Inflammatory macrophage (primary cell): ENCODE measurements at regions not wholly inside any gene's neighbourhood (a gene's known extent, or its start where the extent isn't known, plus 50 kb on each side); places are given as distances from the start of the nearest gene placed in this dataset.
"Not testable (repeated sequence)": the region's sequence is repeated elsewhere in the genome, so short reads cannot be mapped to it uniquely, and the experiment has no call there.

ENCODE experiments used
- DNase-seq, 2 donors: peaks; one replicate each; pipeline ENCODE4 v3.0.0-alpha.2; 2020 to 2022

GRCh38 chr22:27585141-27585540 lies 216.4 kb downstream of the MN1 start:
- no peak for DNase-seq

- no peak for DNase-seq
Observed at GRCh38 chr22:27588268-27588667, 213.3 kb downstream of the MN1 start.

- no peak for DNase-seq
Observed at GRCh38 chr22:27588915-27589314, 212.6 kb downstream of the MN1 start.

GRCh38 chr22:27591060-27591459 lies 210.5 kb downstream of the MN1 start:
- DNase-seq, result no peak

DNA sequence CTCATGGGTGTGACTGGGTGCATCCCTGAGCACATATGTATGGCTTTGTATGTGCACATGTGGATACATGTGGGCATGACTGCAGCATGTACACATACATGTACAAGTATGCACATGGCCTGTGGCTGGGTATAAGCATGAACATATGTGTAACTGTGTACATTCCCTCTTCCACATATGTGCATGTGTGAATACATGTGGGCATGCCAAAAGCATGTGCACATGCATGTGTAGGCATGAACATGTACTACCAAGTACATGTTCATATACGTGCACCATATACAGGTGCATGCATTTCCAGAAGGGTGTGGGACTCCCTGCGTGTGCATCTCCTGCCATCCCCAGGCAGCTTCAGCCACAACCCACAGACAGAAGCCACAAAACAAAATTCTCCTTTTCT lies 208.2 kb downstream of the MN1 start:
- no peak for DNase-seq

- no peak for DNase-seq
Observed at GRCh38 chr22:27594020-27594419, 207.5 kb downstream of the MN1 start.

GRCh38 chr22:27594474-27595134 lies 207.0 kb downstream of the MN1 start:
- DNase-seq, result no peak

DNA sequence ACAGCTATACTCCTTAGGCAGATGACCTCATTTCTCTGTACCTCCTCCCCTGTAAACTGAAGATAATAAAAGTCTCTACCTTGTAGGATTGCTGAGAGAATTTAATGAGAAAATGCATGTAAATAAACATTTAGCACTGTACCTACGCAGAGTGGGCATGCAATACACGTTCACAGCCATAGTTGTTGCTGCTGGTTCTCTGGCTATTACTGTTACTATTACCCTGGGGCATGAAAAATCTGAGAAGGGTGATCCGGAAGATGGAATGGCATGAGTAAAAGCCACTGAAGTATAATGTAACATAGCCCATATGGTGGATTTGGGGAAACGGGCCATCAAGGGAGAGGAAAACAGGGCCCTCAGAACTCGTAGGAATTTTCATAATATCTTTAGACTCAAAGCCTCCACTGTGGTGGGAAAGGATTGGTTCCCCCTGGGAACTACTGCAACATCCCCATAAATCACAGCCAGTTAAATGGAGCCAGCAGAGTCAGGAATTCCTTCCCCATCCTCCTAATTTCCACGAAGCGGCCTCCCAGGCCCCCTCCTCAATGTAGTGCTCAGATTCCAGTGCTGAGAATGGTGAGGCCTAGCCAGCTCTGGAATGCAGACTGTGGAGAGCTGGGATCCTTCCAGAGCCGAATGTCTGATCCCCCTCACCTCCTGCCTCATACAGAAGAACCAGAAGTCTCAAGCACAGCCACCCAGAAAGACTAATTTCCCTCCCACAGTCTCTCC lies 205.3 kb downstream of the MN1 start:
- DNase-seq, result no peak

DNA sequence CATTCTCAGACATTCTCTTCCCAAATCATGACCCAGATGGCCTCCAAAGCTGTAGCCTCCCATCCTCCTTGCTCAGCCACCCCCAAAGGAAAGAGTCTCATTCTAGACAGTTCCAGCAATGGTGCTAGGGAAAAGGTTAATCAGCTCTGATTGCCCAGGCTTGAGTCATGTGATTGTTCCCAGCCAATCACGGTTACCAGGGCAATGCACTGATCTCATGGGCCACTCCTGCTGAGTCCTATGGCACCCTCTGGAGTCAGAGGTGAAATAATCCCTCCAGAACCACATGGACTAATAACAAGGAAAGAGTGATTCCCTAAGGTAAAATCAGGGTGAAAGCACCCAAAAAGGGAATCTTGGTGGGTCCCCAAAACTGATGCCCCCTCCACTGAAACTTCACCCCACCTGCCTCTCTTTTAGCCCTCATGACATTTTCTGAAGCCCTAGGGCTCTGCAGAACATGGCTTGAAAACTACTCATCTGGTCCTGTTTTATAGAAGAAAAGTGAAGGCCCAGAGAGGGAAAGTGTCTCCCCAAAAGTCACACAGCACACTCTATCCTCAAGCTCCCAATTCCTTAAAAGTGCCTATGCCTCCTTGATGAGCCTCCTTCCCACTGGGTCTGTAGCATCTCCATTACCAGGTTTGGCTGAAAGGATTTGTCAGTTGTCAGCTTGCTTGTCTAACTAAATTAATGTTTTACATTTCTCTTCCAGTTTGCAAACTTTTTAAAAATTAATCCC lies 203.7 kb downstream of the MN1 start:
- peak in 1 of 2 donors; percentile 8 for DNase-seq

GRCh38 chr22:27598792-27599191 lies 202.8 kb downstream of the MN1 start:
- no peak for DNase-seq

DNA sequence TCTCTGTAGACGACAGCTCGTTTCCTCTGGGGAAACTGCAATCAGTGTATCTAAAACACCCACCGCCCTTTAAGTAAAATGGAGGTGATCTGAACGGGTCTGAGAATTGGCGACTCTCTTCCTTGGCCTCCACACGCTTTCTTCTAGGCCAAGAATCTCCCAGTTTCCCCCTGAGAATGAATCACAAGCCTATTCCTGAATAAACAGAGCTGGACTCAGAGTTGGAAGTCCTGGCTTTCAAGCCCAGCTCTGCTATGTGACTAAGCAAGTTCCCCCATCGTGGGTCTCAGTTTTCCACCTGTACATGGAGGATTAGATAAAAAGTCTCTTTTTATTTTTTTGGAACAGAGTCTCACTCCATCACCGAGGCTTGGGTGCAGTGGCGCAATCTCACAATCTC lies 200.4 kb downstream of the MN1 start:
- DNase-seq, result no peak

DNA sequence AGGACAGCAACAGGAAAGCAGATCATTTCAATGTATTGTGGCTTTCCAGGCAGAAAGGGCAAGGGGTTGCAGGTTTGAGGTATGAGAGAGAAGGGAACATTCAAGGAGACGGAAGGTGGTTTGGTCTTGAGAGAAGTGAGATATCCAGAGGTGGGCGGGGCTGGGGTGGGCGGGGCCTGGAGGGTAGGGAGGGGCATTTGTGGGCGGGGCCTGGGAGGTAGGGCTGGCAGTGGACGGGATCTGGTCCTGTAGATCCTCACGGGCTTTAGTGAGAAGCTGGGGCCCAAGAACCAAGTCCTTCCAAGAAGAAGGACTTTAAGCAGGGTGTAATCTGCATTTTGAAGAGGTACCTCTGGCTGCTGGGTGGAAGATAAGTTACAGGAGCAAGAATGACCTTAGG lies 199.2 kb downstream of the MN1 start:
- DNase-seq, result no peak

- no peak for DNase-seq
Observed at GRCh38 chr22:27603111-27603799, 198.3 kb downstream of the MN1 start.

DNA sequence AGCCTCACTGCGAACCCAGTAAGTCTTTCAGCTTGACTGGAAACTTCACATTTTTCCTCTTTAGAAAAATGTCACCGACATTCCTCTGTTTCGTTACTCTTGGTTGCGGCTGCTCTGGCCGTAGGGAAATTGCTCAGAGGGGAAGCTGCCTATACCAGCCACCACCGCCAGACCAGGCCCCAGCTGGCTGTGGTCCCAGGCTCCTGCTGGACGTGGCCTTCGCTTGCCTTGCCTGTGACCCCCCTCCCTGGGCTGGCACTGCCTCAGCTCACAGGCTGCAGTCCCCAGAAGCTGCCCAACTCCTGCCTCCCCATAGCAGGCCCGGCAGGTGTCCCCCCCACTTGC lies 197.8 kb downstream of the MN1 start:
- no peak for DNase-seq

DNA sequence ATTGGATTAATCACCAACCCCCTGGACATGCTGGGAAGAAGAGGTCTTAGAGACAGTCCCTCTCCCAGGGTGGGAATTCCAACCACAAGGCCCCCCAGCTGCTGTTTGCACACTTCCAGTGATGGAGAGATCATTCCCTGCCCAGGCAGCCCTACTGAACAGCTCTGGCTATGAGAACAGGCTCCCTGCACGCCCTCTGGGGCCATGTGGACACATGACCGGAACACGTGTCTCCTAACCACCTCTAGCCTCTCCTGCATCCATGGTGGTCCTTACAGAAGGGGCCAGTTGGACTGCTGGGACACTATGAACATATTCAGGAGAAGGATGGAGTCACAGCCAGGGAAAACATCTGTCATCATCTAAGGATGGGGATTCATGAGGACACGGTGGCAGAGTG lies 196.2 kb downstream of the MN1 start:
- DNase-seq, result no peak

DNA sequence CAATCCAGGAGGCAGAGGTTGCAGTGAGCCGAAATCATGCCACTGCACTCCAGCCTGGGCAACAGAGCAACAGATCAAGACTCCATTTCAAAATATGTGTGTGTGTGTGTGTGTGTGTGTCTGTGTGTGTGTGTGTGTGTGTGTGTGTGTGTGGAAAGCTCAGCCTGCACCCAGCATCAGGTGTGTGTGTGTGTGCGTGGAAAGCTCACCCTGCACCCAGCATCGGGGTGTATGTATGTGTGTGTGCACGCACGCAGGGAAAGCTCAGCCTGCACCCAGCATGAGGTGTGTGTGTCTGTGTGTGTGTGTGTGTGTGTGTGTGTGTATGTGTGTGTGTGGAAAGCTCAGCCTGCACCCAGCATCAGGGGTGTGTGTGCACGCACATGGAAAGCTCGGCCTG lies 193.8 kb downstream of the MN1 start:
- not testable (repeated sequence) for DNase-seq

DNA sequence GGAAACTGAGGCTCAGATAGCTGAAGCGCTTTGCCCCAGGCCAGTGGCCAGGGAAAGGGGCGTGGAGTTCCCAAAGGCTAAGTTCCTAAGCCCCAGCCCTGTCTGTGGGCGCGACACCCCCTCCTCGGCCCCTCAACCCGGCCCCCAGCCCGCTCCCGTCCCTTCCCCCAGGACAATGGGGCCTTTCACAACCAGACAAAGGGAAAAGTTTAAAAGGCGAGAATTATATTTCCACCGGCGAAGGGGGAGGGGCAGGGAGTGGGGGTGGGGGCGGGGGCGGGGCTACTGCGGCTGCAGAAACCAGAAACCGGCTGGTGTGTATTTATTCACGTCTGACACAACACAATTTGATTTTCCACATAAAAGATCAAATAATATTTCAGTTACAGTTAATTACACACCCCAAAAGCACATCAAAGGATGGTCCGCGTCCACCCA lies 192.1 kb downstream of the MN1 start:
- DNase-seq, result no peak

DNA sequence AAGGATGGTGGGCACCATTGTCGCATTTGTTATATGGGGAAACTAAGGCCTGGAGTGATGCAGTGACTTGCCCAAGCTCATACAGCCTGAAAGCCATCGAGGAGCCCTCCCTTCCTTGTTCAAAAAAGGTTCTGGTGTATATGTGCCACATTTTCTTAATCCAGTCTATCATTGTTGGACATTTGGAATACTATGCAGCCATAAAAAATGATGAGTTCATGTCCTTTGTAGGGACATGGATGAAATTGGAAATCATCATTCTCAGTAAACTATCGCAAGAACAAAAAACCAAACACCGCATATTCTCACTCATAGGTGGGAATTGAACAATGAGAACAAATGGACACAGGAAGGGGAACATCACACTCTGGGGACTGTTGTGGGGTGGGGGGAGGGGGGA lies 191.4 kb downstream of the MN1 start:
- DNase-seq, result not testable (repeated sequence)

- DNase-seq, result no peak
Observed at GRCh38 chr22:27610863-27611786, 190.4 kb downstream of the MN1 start.

DNA sequence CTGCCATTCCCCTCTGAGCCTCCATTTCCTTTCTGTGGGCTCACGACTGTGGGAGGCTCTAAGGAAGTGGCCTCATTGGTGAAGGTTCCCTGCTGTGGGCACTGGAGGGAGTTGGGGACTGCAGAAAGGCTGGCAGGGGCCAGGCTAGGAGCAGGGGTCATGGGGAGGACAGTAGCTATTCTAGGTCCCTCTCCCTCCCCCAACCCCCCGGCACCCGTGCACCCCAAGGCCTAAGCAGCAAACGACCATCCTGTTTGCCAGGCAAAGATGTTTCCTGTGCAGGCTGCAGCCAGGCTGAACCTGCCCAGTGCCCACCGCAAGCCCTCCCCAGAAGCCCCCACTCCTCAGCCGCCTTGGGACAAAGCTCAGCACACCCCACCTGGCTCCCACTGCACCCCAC lies 189.4 kb downstream of the MN1 start:
- peak in 1 of 2 donors; percentile 14 for DNase-seq

- no peak for DNase-seq
Observed at GRCh38 chr22:27613099-27614005, 188.2 kb downstream of the MN1 start.
